ENCODE measurements at regions not wholly inside any gene's neighbourhood (a gene's known extent, or its start where the extent isn't known, plus 50 kb on each side); places are given as distances from the start of the nearest gene placed in this dataset.
"Not testable (repeated sequence)": the region's sequence is repeated elsewhere in the genome, so short reads cannot be mapped to it uniquely, and the experiment has no call there.

DNA sequence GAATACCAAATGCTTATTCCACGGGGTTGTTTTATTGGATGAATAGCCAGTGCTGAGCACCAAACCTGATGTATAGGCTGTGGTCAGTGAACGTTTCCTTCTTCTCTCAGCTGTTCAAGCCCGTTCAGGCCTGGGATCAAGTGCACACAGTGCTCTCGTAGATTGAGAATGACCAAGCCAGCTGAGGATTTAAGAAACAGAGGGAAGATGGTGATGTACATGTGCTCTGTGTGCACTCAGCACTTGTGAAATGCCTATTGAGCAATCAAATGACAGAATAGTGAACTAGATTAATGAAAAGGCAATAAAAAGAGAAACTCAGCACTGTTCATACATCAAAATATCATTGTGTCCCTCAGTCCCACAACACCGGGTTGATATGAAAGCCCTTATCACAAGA, 302.5 kb downstream of the BMPER start:
- no peaks in the 10 kb centered on the region for H3K27me3 ChIP-seq (ENCODE audit: insufficient read depth, low read length)
- H3K4me1 ChIP-seq (ENCODE audit: insufficient read depth, low read length), result no peaks in the 10 kb centered on the region
- no peaks in the 10 kb centered on the region for H3K36me3 ChIP-seq (ENCODE audit: insufficient read depth, low read length)
- H2AFZ ChIP-seq (ENCODE audit: low read depth, low read length), result no peak overlapping the region
- H3K4me3 ChIP-seq (ENCODE audit: low read length), result no peak overlapping the region
- H3K9me3 ChIP-seq (ENCODE audit: low read length), result no peaks in the 10 kb centered on the region

DNA sequence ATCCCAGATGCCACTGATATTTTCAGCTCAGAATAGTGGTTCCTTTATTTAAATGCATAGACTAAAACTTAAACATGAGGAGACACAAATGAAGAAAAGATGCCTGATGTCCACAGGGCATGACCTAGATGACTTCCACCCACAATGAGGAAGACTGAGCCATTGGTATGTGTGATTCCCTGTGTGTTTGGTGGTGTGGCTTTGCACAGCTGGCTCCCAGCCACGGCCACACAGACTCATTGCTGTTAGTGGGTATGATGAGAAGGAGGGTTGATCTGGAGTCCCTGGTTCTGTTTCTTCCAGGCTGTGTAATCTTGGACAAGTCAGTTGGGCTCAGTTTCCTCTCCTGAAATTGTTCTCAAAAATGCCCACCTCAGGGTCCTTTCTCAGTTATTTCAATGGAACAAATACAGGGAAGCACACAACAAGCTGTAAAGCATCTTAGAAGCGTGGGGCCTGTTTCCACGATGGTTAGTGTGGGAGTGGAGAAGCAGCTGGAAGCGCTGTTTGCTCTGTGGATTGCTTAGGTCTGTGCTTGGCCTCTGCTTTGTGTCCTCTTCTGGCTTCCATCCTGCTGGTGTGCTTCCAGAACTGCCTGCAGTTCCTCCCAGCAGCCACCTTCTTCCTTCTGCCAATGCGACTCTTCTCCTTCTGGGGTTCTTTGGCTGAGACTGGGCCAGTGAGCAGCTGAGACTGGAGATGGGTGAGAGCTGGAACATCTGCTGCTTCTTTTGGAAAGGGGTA, 303.7 kb downstream of the BMPER start:
- no peaks in the 10 kb centered on the region for H3K4me1 ChIP-seq (ENCODE audit: insufficient read depth, low read length)
- no peak overlapping the region for H3K4me3 ChIP-seq (ENCODE audit: low read length)
- no peaks in the 10 kb centered on the region for H3K27me3 ChIP-seq (ENCODE audit: insufficient read depth, low read length)

DNA sequence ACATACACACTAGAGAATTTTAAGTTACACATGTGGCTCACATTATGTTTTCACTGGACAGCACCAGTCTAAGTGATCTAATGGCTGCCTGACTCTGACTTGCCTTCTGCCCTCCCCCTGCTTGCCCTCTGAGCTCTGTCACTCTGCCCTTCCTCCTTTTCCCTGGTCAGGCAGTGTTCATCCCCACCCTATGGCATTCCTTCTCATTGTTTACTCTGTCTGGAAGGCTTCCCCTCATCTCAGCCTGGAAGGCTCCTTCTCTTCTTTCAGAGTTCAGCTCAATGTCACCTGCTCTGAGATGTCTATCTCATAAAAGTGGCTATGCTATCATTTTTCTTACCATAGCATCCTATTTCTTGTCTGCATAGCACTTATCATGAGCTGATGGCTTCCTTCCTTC, 305.7 kb downstream of the BMPER start:
- Histone ChIP-seq H2AFZ (ENCODE audit: low read depth, low read length) (no peak overlapping the region), H3K4me1 (ENCODE audit: insufficient read depth, low read length) (no peaks in the 10 kb centered on the region), H3K9me3 (ENCODE audit: low read length) (no peaks in the 10 kb centered on the region), H3K4me3 (ENCODE audit: low read length) (no peak overlapping the region), H3K36me3 (ENCODE audit: insufficient read depth, low read length) (no peaks in the 10 kb centered on the region), H3K27me3 (ENCODE audit: insufficient read depth, low read length) (no peaks in the 10 kb centered on the region)

More for the DNA sequence above, 303.7 kb downstream of the BMPER start:
- Histone ChIP-seq H3K36me3 (ENCODE audit: insufficient read depth, low read length) (no peaks in the 10 kb centered on the region), H2AFZ (ENCODE audit: low read depth, low read length) (no peak overlapping the region), H3K9me3 (ENCODE audit: low read length) (no peaks in the 10 kb centered on the region)

DNA sequence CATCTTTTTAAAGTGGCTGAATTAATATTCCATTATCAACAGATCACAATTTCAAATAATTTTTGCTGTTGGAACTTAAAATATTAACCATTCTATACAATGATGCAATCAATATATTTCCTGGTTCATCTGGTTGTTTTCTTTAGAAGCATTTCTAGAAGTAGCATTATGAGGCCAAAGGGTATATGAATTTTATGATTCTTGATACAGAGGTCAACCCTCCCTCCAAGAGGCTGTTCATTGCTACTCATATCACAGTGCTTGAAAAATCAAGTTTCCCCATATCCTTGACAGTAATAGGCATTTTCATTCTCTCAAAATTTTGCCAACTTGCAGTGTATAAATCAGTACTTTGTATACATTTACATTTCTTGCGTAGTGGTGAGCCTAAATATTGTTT, 312.6 kb downstream of the BMPER start:
- H3K4me3 ChIP-seq (ENCODE audit: low read length), result no peak overlapping the region
- no peak overlapping the region for H2AFZ ChIP-seq (ENCODE audit: low read depth, low read length)
- no peaks in the 10 kb centered on the region for H3K9me3 ChIP-seq (ENCODE audit: low read length)
- H3K4me1 ChIP-seq (ENCODE audit: insufficient read depth, low read length), result no peaks in the 10 kb centered on the region
- H3K36me3 ChIP-seq (ENCODE audit: insufficient read depth, low read length), result no peaks in the 10 kb centered on the region
- no peaks in the 10 kb centered on the region for H3K27me3 ChIP-seq (ENCODE audit: insufficient read depth, low read length)

DNA sequence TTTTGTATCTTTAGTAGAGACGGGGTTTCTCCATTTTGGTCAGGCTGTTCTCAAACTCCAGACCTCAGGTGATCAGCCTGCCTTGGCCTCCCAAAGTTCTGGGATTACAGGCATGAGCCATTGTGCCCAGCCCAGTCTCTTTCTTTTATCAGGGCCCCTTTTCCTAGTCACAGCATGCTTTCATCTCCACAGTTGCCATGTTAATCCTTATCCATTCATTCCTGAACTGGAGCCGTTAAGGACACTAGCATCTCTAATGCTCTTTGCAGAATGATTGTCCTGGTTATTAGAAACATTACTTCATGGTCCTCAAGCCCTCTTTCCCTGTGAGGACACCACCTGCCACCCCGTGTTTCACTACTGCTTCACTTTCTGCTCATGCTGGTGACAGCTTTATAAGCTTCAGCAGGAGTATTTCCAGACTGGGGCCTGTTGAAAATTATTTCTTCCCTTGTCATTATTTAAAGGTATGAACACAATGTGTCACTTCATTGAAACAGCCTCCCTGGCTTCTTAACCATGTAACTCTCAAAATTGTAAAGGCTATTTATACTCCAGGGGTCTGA, 313.9 kb downstream of the BMPER start:
- Histone ChIP-seq H3K4me1 (ENCODE audit: insufficient read depth, low read length) (no peaks in the 10 kb centered on the region), H3K9me3 (ENCODE audit: low read length) (no peaks in the 10 kb centered on the region), H3K27me3 (ENCODE audit: insufficient read depth, low read length) (no peaks in the 10 kb centered on the region), H3K4me3 (ENCODE audit: low read length) (no peak overlapping the region), H3K36me3 (ENCODE audit: insufficient read depth, low read length) (no peaks in the 10 kb centered on the region), H2AFZ (ENCODE audit: low read depth, low read length) (no peak overlapping the region)

DNA sequence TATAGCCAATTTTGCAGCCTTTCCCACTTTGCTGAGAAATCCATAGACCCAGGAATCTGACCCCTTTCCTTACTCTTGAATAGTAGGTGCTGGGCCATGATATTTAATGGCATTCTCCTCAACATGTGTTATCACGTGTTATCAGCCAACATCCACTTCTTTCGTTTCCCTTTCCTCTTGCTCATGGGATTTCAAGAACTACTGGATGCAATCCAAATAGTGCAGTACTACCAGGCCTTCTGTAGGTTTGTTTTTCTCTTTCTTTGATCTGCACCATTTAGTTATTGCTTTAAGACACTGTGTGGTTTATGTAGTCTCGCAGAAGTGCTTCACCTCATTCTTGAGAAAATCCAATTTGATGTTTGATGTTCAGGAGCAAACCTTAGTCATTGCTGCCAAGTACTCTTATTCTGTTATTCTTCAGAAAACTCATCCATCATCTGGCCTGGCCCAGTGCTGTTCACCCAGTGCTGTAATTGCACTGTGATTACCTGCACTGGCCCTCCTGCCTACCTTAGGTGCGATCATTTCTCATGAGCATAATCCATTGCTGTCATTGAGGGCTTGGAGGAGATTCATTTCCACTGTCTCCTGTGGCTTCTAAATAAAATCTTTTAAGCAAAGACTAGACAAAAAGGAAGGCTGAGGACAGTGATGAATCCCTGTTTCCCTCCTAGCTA, 315.3 kb downstream of the BMPER start:
- Histone ChIP-seq H3K4me3 (ENCODE audit: low read length) (no peak overlapping the region), H3K27me3 (ENCODE audit: insufficient read depth, low read length) (no peaks in the 10 kb centered on the region), H3K9me3 (ENCODE audit: low read length) (no peaks in the 10 kb centered on the region), H3K36me3 (ENCODE audit: insufficient read depth, low read length) (no peaks in the 10 kb centered on the region), H2AFZ (ENCODE audit: low read depth, low read length) (no peak overlapping the region), H3K4me1 (ENCODE audit: insufficient read depth, low read length) (no peaks in the 10 kb centered on the region)

DNA sequence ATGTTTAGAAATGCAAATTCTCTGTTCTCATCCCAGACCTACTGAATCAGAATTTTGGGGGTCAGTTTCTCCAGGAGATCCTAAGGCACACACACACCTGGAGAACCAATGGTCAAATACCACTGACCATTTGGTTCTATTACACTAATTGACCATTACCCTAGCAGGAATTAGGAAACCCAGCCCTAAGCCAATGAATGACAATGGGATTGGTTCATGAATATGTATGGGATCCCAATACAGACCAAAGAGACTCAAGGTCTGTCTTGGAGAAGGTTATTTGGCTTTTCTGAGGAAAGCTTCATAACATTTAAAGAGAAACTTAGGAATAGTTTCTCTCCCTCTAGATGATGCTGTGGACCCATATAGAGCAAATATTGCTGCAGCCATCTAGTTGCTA, 317.0 kb downstream of the BMPER start:
- no peak overlapping the region for H2AFZ ChIP-seq (ENCODE audit: low read depth, low read length)
- no peaks in the 10 kb centered on the region for H3K4me1 ChIP-seq (ENCODE audit: insufficient read depth, low read length)
- H3K4me3 ChIP-seq (ENCODE audit: low read length), result no peak overlapping the region
- no peaks in the 10 kb centered on the region for H3K36me3 ChIP-seq (ENCODE audit: insufficient read depth, low read length)
- H3K27me3 ChIP-seq (ENCODE audit: insufficient read depth, low read length), result no peaks in the 10 kb centered on the region
- no peaks in the 10 kb centered on the region for H3K9me3 ChIP-seq (ENCODE audit: low read length)

DNA sequence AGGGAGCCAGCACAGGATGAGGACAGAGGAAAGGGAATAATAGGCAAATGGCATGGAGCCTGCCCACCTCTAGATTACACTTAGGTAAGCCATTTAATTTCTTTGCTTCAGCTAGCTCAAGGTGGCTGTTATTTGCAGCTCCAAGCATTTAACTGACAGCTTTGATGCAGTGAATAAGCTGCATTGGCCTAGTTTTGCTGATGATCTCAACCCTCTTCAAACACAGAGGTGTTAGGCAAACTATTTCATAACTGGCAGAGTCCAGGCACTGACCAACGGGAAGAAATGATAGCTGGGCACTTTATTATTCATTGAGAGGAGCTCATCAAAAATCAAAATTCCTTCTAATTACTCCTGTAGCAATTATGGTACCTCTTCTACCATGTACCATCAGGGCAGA, 317.4 kb downstream of the BMPER start:
- H3K36me3 ChIP-seq (ENCODE audit: insufficient read depth, low read length), result no peaks in the 10 kb centered on the region
- no peaks in the 10 kb centered on the region for H3K27me3 ChIP-seq (ENCODE audit: insufficient read depth, low read length)
- no peak overlapping the region for H3K4me3 ChIP-seq (ENCODE audit: low read length)
- no peaks in the 10 kb centered on the region for H3K9me3 ChIP-seq (ENCODE audit: low read length)
- H2AFZ ChIP-seq (ENCODE audit: low read depth, low read length), result no peak overlapping the region
- no peaks in the 10 kb centered on the region for H3K4me1 ChIP-seq (ENCODE audit: insufficient read depth, low read length)

DNA sequence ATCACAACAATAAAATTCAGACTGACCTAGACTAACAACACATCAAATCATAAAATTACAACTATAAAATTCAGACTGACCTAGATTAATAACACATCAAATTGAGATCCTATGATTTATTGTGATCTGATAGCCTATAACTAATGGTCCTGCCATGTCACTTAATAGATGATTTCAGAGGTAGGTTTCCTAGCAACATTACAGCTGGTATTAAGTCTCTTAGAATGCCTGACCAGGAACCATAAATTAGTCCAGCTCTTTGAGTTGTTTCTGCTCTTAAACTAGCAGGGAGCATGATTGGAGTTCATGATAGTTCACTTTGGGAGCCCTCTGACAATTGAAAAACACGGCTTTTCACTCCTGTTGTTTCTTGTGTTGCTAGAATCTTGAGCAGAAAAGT, 318.9 kb downstream of the BMPER start:
- no peak overlapping the region for H3K4me3 ChIP-seq (ENCODE audit: low read length)

DNA sequence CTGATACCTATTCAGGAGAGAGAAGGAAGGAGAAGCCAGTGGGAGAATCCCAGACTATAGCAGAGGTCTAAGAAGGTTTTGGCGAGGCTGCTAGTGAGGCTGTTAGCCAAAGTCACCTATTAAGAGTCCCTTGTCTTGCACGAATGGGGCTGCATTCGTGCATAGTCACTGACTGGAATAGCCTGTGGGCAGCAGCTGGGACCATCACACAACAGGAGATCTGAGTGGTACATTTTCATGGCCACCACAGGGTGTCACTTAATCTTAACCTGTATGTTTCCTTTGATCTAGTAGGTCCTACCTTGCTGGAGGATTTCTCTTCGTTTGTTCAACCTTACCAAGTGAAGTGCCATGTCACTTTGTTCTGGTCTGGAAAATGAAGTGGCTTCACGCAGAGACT, 319.9 kb downstream of the BMPER start:
- Histone ChIP-seq H3K27me3 (ENCODE audit: insufficient read depth, low read length) (no peaks in the 10 kb centered on the region), H2AFZ (ENCODE audit: low read depth, low read length) (no peak overlapping the region), H3K9me3 (ENCODE audit: low read length) (no peaks in the 10 kb centered on the region), H3K4me1 (ENCODE audit: insufficient read depth, low read length) (no peaks in the 10 kb centered on the region), H3K4me3 (ENCODE audit: low read length) (no peak overlapping the region), H3K36me3 (ENCODE audit: insufficient read depth, low read length) (no peaks in the 10 kb centered on the region)

More for the DNA sequence above, 318.9 kb downstream of the BMPER start:
- Histone ChIP-seq H3K27me3 (ENCODE audit: insufficient read depth, low read length) (no peaks in the 10 kb centered on the region), H2AFZ (ENCODE audit: low read depth, low read length) (no peak overlapping the region), H3K4me1 (ENCODE audit: insufficient read depth, low read length) (no peaks in the 10 kb centered on the region), H3K36me3 (ENCODE audit: insufficient read depth, low read length) (no peaks in the 10 kb centered on the region), H3K9me3 (ENCODE audit: low read length) (no peaks in the 10 kb centered on the region)

DNA sequence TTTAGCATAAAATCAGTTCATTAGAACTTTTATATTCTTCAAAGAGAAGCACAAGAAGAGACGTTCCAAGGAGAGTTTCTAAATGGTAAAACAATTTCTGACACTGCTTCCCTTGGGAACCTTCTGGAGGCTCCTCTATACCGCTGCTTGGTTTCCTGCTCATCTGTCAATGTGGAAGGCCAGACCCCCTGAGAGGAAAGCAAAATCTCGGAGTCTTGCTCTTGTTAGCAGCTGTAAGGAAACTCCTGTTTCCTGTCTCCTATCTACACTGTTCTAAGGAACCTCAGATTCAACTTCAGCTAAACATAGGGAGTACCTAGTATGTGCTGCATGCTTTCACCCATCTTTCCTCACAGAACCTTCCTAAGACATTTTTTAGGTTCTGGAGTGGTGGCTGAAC, 322.2 kb downstream of the BMPER start:
- no peaks in the 10 kb centered on the region for H3K36me3 ChIP-seq (ENCODE audit: insufficient read depth, low read length)
- no peaks in the 10 kb centered on the region for H3K27me3 ChIP-seq (ENCODE audit: insufficient read depth, low read length)
- H3K9me3 ChIP-seq (ENCODE audit: low read length), result no peaks in the 10 kb centered on the region

DNA sequence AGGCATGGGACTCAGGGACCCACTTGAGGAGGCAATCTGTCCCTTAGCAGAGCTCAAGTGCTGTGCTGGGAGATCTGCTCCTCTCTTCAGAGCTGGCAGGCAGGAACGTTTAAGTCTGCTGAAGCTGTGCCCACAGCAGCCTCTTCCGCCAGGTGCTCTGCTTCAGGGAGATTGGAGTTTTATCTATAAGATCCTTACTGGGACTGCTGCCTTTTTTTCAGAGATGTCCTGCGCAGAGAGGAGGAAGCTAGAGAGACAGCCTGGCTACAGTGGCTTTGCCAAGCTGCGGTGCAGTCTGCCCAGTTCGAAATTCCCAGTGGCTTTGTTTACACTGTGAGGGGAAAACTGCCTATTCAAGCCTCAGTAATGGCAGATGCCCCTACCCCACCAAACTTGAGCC, 329.8 kb downstream of the BMPER start:
- not testable (repeated sequence) for H3K27me3 ChIP-seq (ENCODE audit: insufficient read depth, low read length); H2AFZ ChIP-seq (ENCODE audit: low read depth, low read length); H3K9me3 ChIP-seq (ENCODE audit: low read length); H3K4me3 ChIP-seq (ENCODE audit: low read length); H3K36me3 ChIP-seq (ENCODE audit: insufficient read depth, low read length); H3K4me1 ChIP-seq (ENCODE audit: insufficient read depth, low read length)

More for the DNA sequence above, 322.2 kb downstream of the BMPER start:
- H3K4me1 ChIP-seq (ENCODE audit: insufficient read depth, low read length), result no peaks in the 10 kb centered on the region
- H3K4me3 ChIP-seq (ENCODE audit: low read length), result no peak overlapping the region
- no peak overlapping the region for H2AFZ ChIP-seq (ENCODE audit: low read depth, low read length)

DNA sequence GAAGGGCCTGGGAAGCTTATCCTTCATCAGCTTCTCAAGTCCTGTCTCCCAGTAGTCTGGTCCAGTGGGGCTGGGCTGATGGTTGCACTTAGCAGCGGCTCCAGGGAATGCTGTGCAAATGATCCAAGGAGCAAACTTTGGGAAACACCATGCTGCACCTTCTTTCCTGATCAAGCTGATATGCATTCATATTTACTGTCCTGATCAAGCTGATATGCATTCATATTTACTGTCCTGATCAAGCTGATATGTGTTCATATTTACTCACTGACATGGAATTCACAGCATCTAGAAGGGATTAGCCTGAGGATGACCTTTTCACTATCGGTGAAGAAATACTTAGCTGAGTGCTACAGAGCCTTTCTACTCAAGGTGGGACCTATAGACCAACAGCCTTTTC, 330.7 kb downstream of the BMPER start:
- H3K4me1 ChIP-seq (ENCODE audit: insufficient read depth, low read length), result no peaks in the 10 kb centered on the region
- no peaks in the 10 kb centered on the region for H3K36me3 ChIP-seq (ENCODE audit: insufficient read depth, low read length)
- H2AFZ ChIP-seq (ENCODE audit: low read depth, low read length), result no peak overlapping the region
- H3K9me3 ChIP-seq (ENCODE audit: low read length), result no peaks in the 10 kb centered on the region
- H3K4me3 ChIP-seq (ENCODE audit: low read length), result no peak overlapping the region
- no peaks in the 10 kb centered on the region for H3K27me3 ChIP-seq (ENCODE audit: insufficient read depth, low read length)
